Neural progenitor cell (in vitro differentiated cells): ENCODE measurements at regions not wholly inside any gene's neighbourhood (a gene's known extent, or its start where the extent isn't known, plus 50 kb on each side); places are given as distances from the start of the nearest gene placed in this dataset.

Experiments used
- DNase-seq: peaks from one replicate; pipeline ENCODE4 v3.0.0-alpha.2; 2016; ENCODE audit warnings: low spot score
- H2AFZ ChIP-seq: fragments of 200-600 bp; sonication (generic); replicated peaks from 2 replicates; pipeline ENCODE4 v1.6.1; 2016; ENCODE audit warnings: antibody characterized with exemption
- H3F3A ChIP-seq: fragments of 200-600 bp; sonication (generic); 2 replicates; pipeline ENCODE4 v1.6.1; 2016; ENCODE audit warnings: antibody characterized with exemption, low read depth
- H3K27ac ChIP-seq: fragments of 200-600 bp; sonication (generic); 2 replicates; pipeline ENCODE4 v1.5.1; 2016; ENCODE audit warnings: mild to moderate bottlenecking
- H3K27me3 ChIP-seq: fragments of 200-600 bp; sonication (generic); 2 replicates; pipeline ENCODE4 v1.6.1; 2016; ENCODE audit warnings: mild to moderate bottlenecking, moderate library complexity
- H3K36me3 ChIP-seq: fragments of 200-600 bp; sonication (generic); 2 replicates; pipeline ENCODE4 v1.5.1; 2016
- H3K4me1 ChIP-seq: fragments of 200-600 bp; sonication (generic); 2 replicates; pipeline ENCODE4 v1.6.1; 2016; ENCODE audit warnings: mixed run types
- H3K4me2 ChIP-seq: fragments of 200-600 bp; sonication (generic); 2 replicates; pipeline ENCODE4 v1.6.1; 2016
- H3K4me3 ChIP-seq: fragments of 200-600 bp; sonication (generic); 2 replicates; pipeline ENCODE4 v1.5.1; 2016
- H3K79me2 ChIP-seq: fragments of 200-600 bp; sonication (generic); 2 replicates; pipeline ENCODE4 v1.6.1; 2016; ENCODE audit warnings: low read depth
- H3K9ac ChIP-seq: fragments of 200-600 bp; sonication (generic); 2 replicates; pipeline ENCODE4 v1.6.1; 2016
- H3K9me3 ChIP-seq: fragments of 200-600 bp; sonication (generic); 2 replicates; pipeline ENCODE4 v1.5.1; 2016; ENCODE audit warnings: low read depth
- H4K20me1 ChIP-seq: fragments of 200-600 bp; sonication (generic); 2 replicates; pipeline ENCODE4 v1.6.1; 2016; ENCODE audit warnings: low read depth
- H3K27ac Mint-ChIP-seq: 3 replicates; pipeline ENCODE4 v1.8.0; 2021; ENCODE audit warnings: mixed read lengths
- H3K27me3 Mint-ChIP-seq: 2 replicates; pipeline ENCODE4 v1.8.0; 2022; ENCODE audit warnings: low read depth, mild to moderate bottlenecking, inconsistent platforms, moderate library complexity, mixed read lengths; ENCODE audit not compliant: insufficient read depth
- H3K36me3 Mint-ChIP-seq: 3 replicates; pipeline ENCODE4 v1.8.0; 2021; ENCODE audit warnings: mixed read lengths
- H3K4me1 Mint-ChIP-seq: 3 replicates; pipeline ENCODE4 v1.8.0; 2021; ENCODE audit warnings: mixed read lengths
- H3K4me3 Mint-ChIP-seq: 3 replicates; pipeline ENCODE4 v1.8.0; 2021; ENCODE audit warnings: mild to moderate bottlenecking, moderate library complexity, mixed read lengths
- H3K9me3 Mint-ChIP-seq: 3 replicates; pipeline ENCODE4 v1.8.0; 2020; ENCODE audit warnings: mixed read lengths
- EZH2 ChIP-seq: fragments of 200-600 bp; sonication (generic); IDR thresholded peaks from 2 replicates; pipeline ENCODE4 v1.6.1; 2017; ENCODE audit warnings: antibody characterized with exemption, mild to moderate bottlenecking, moderate library complexity
- EZH2phosphoT487 ChIP-seq: fragments of 200-600 bp; sonication (generic); IDR thresholded peaks from 2 replicates; pipeline ENCODE4 v1.6.1; 2017; ENCODE audit warnings: antibody characterized with exemption
- TF ChIP-seq, protein P1 (sequence below): fragments of 200-600 bp; sonication (generic); IDR thresholded peaks from 2 replicates; pipeline ENCODE4 v1.5.1; 2017; ENCODE audit warnings: antibody characterized with exemption, mild to moderate bottlenecking

DNA sequence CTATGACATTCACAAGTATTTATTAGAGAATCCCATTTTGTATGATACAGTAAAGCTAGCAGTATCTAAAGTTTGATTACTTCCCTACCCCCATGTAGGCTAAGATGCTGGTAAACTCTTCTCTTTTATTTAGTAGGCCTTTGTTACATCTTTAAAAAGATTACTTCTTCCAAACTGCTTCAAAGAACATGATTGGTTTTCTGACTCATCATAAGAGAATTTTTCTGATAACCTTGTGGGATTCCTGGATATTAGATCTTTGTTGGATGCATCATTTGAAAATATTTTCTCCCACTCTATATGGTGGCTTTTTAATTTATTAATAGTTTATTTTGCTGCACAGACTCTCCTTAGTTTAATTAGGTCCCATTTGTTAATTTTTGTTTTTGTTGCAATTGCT, 898.3 kb upstream of the ADGRB3 start:
- no peak overlapping the region for H3K9ac ChIP-seq
- H3K36me3 ChIP-seq: no peaks in the 10 kb centered on the region
- TF ChIP-seq EZH2phosphoT487: no peak
- TF ChIP-seq, protein P1, sequence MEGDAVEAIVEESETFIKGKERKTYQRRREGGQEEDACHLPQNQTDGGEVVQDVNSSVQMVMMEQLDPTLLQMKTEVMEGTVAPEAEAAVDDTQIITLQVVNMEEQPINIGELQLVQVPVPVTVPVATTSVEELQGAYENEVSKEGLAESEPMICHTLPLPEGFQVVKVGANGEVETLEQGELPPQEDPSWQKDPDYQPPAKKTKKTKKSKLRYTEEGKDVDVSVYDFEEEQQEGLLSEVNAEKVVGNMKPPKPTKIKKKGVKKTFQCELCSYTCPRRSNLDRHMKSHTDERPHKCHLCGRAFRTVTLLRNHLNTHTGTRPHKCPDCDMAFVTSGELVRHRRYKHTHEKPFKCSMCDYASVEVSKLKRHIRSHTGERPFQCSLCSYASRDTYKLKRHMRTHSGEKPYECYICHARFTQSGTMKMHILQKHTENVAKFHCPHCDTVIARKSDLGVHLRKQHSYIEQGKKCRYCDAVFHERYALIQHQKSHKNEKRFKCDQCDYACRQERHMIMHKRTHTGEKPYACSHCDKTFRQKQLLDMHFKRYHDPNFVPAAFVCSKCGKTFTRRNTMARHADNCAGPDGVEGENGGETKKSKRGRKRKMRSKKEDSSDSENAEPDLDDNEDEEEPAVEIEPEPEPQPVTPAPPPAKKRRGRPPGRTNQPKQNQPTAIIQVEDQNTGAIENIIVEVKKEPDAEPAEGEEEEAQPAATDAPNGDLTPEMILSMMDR: no peak
- TF ChIP-seq EZH2: no peak
- no peaks in the 10 kb centered on the region for H3K4me1 ChIP-seq
- H2AFZ ChIP-seq: no peak overlapping the region
- H4K20me1 ChIP-seq: no peaks in the 10 kb centered on the region
- Mint-ChIP-seq H3K27ac (no peak overlapping the region), H3K4me1 (no peaks in the 10 kb centered on the region), H3K4me3 (no peak overlapping the region), H3K36me3 (no peaks in the 10 kb centered on the region), H3K9me3 (no peaks in the 10 kb centered on the region), H3K27me3 (no peaks in the 10 kb centered on the region)
- H3K4me2 ChIP-seq: no peak overlapping the region
- H3K4me3 ChIP-seq: no peak overlapping the region
- H3F3A ChIP-seq: no peaks in the 10 kb centered on the region
- no peak for DNase-seq
- no peak overlapping the region for H3K27ac ChIP-seq
- H3K9me3 ChIP-seq: no peaks in the 10 kb centered on the region
- no peaks in the 10 kb centered on the region for H3K27me3 ChIP-seq
- H3K79me2 ChIP-seq: no peaks in the 10 kb centered on the region

DNA sequence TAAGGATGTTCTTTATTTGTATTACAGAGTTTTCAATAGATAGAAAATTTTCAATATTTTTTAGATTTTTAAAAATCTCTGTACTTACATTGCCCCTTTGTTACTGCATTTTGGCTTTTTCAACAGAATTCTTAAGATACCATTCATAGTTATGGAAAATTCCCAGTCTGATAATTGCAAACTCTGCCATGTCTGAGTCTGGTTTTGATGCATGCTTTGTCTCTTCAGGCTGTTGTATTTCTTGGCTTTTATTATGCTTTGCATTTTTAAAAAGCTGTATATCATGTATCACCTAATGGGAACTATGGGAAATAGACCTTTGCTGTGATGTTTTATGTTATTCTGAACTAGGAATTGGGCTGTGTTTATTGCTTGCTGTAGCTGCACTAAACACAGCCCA, 898.9 kb upstream of the ADGRB3 start:
- no peak for DNase-seq
- Histone ChIP-seq H3K27ac (no peak overlapping the region), H3K4me2 (no peak overlapping the region), H3K4me3 (no peak overlapping the region), H3K4me1 (no peaks in the 10 kb centered on the region), H3K27me3 (no peaks in the 10 kb centered on the region), H3K36me3 (no peaks in the 10 kb centered on the region), H2AFZ (no peak overlapping the region), H3F3A (no peaks in the 10 kb centered on the region), H3K79me2 (no peaks in the 10 kb centered on the region), H4K20me1 (no peaks in the 10 kb centered on the region), H3K9me3 (no peaks in the 10 kb centered on the region), H3K9ac (no peak overlapping the region)
- Mint-ChIP-seq H3K4me3 (no peak overlapping the region), H3K9me3 (no peaks in the 10 kb centered on the region), H3K27me3 (no peaks in the 10 kb centered on the region), H3K4me1 (no peaks in the 10 kb centered on the region), H3K36me3 (no peaks in the 10 kb centered on the region), H3K27ac (no peak overlapping the region)
- TF ChIP-seq, protein P1: no peak
- TF ChIP-seq EZH2 (no peak), EZH2phosphoT487 (no peak)

DNA sequence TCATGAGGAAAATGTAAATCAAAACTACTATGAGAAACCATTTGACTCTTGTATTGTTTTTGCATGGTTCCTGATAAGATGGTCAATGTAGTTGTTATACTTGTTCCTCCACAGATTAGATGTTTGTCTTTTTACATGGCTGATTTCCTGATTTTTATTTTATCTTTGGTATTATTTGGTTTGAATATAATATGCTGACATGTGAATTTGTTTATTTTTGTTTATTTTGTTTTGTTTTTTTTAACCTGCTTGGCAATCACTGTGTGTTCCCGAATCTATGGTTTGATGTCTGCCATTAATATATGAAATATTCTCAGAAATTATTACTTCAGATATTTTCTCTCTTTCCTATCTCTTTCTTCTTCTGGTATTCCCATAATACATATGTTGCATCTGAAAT, 899.5 kb upstream of the ADGRB3 start:
- no peak for DNase-seq
- Histone ChIP-seq H2AFZ (no peak overlapping the region), H3K9ac (no peak overlapping the region), H4K20me1 (no peaks in the 10 kb centered on the region), H3K27ac (no peak overlapping the region), H3K4me2 (no peak overlapping the region), H3F3A (no peaks in the 10 kb centered on the region), H3K4me1 (no peaks in the 10 kb centered on the region), H3K9me3 (no peaks in the 10 kb centered on the region), H3K27me3 (no peaks in the 10 kb centered on the region), H3K4me3 (no peak overlapping the region), H3K79me2 (no peaks in the 10 kb centered on the region), H3K36me3 (no peaks in the 10 kb centered on the region)
- H3K27ac Mint-ChIP-seq: no peak overlapping the region
- no peak overlapping the region for H3K4me3 Mint-ChIP-seq
- no peaks in the 10 kb centered on the region for H3K4me1 Mint-ChIP-seq
- H3K36me3 Mint-ChIP-seq: no peaks in the 10 kb centered on the region
- H3K9me3 Mint-ChIP-seq: no peaks in the 10 kb centered on the region
- H3K27me3 Mint-ChIP-seq: no peaks in the 10 kb centered on the region
- TF ChIP-seq EZH2phosphoT487 (no peak), EZH2 (no peak)
- TF ChIP-seq, protein P1: no peak

DNA sequence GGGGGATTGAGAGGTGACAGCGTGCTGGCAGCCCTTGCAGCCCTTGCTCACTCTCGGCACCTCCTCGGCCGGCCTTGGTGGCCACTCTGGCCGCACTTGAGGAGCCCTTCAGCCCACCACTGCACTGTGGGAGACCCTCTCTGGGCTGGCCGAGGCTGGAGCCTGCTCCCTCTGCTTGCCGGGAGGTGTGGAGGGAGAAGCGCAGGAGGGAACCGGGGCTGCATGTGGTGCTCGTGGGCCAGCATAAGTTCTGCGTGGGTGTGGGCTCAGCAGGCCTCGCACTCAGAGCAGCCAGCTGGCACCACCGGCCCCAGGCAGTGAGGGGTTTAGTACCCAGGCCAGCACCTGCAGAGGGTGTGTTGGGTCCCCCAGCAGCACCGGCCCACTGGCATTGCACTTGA, 912.2 kb upstream of the ADGRB3 start:
- Histone ChIP-seq H3K9me3 (no peaks in the 10 kb centered on the region), H3K4me1 (no peaks in the 10 kb centered on the region), H3K36me3 (no peaks in the 10 kb centered on the region), H3K27ac (no peak overlapping the region), H4K20me1 (no peaks in the 10 kb centered on the region), H2AFZ (no peak overlapping the region), H3F3A (no peaks in the 10 kb centered on the region), H3K4me3 (no peak overlapping the region), H3K4me2 (no peak overlapping the region), H3K27me3 (no peaks in the 10 kb centered on the region), H3K79me2 (no peaks in the 10 kb centered on the region), H3K9ac (no peak overlapping the region)
- H3K36me3 Mint-ChIP-seq: no peaks in the 10 kb centered on the region
- peaks cover 2% of the 10 kb centered on the region for H3K27me3 Mint-ChIP-seq
- H3K27ac Mint-ChIP-seq: no peak overlapping the region
- H3K4me3 Mint-ChIP-seq: no peak overlapping the region
- DNase-seq: no peak
- H3K9me3 Mint-ChIP-seq: no peaks in the 10 kb centered on the region
- H3K4me1 Mint-ChIP-seq: no peaks in the 10 kb centered on the region
- TF ChIP-seq EZH2phosphoT487 (no peak), EZH2 (no peak)
- TF ChIP-seq, protein P1: no peak
